SH-SY5Y (cell line): ENCODE measurements at regions not wholly inside any gene's neighbourhood (a gene's known extent, or its start where the extent isn't known, plus 50 kb on each side); places are given as distances from the start of the nearest gene placed in this dataset.

Experiments used
- GATA2 ChIP-seq: IDR thresholded peaks from 2 replicates; pipeline ENCODE4 v1.6.1; 2011; ENCODE audit warnings: mild to moderate bottlenecking, low read depth, low read length
- GATA3 ChIP-seq: IDR thresholded peaks from 2 replicates; pipeline ENCODE4 v1.6.1; 2011; ENCODE audit warnings: low read depth, mild to moderate bottlenecking, low read length, moderate library complexity

- TF ChIP-seq GATA2 (no peak), GATA3 (no peak)
Measured at GRCh38 chr12:67457136-67457535, 188.0 kb downstream of the CAND1 start.

GRCh38 chr12:67457778-67458665, 188.9 kb downstream of the CAND1 start:
- TF ChIP-seq GATA3, result no peak
- no peak for TF ChIP-seq GATA2

GRCh38 chr12:67459173-67459572, 189.4 kb upstream of the DYRK2 start:
- no peak for TF ChIP-seq GATA3
- TF ChIP-seq GATA2, result no peak

GRCh38 chr12:67459578-67459977, 189.0 kb upstream of the DYRK2 start:
- TF ChIP-seq GATA2, result no peak
- no peak for TF ChIP-seq GATA3

GRCh38 chr12:67460388-67460787, 188.2 kb upstream of the DYRK2 start:
- TF ChIP-seq GATA2, result no peak
- no peak for TF ChIP-seq GATA3

- no peak for TF ChIP-seq GATA2
- TF ChIP-seq GATA3, result no peak
Measured at GRCh38 chr12:67468549-67469245, 179.8 kb upstream of the DYRK2 start.

GRCh38 chr12:67469666-67470065, 178.9 kb upstream of the DYRK2 start:
- TF ChIP-seq GATA2, result no peak
- TF ChIP-seq GATA3, result no peak

- TF ChIP-seq GATA3 (no peak), GATA2 (no peak)
Measured at GRCh38 chr12:67471810-67472209, 176.7 kb upstream of the DYRK2 start.

- no peak for TF ChIP-seq GATA2
- no peak for TF ChIP-seq GATA3
Measured at GRCh38 chr12:67472539-67472938, 176.0 kb upstream of the DYRK2 start.

- TF ChIP-seq GATA2 (no peak), GATA3 (no peak)
Measured at GRCh38 chr12:67474934-67475620, 173.5 kb upstream of the DYRK2 start.

GRCh38 chr12:67475725-67476124, 172.8 kb upstream of the DYRK2 start:
- TF ChIP-seq GATA3 (no peak), GATA2 (no peak)

- TF ChIP-seq GATA3 (no peak), GATA2 (no peak)
Measured at GRCh38 chr12:67477681-67478265, 170.8 kb upstream of the DYRK2 start.

- no peak for TF ChIP-seq GATA3
Measured at GRCh38 chr12:67482751-67483661, 165.5 kb upstream of the DYRK2 start.
